ENCODE measurements at regions not wholly inside any gene's neighbourhood (a gene's known extent, or its start where the extent isn't known, plus 50 kb on each side); places are given as distances from the start of the nearest gene placed in this dataset.

GRCh38 chr11:81941998-81942397 is 791.7 kb downstream of the FAM181B start:
- no peak for TF ChIP-seq POLR2A (IDR thresholded peaks at IDR 0.05)
- no peak for TF ChIP-seq CTCF (IDR thresholded peaks at IDR 0.05)
- Histone ChIP-seq H3K4me3 (no peak overlapping the region), H3K27me3 (no peaks in the 10 kb centered on the region), H3K36me3 (replicated peaks in 1 of 2) (no peaks in the 10 kb centered on the region), H3K9me3 (replicated peaks in 1 of 3) (no peaks in the 10 kb centered on the region), H3K27ac (no peak overlapping the region), H3K4me1 (replicated peaks in 1 of 2) (no peaks in the 10 kb centered on the region)
- no peak for DNase-seq
- WGBS, 4 donors, result 33 to 53% (median 49%) methylated on average over 2 of the region's 2 CpGs
- intact Hi-C loops (cut with DNase I), result no loop called here

DNA sequence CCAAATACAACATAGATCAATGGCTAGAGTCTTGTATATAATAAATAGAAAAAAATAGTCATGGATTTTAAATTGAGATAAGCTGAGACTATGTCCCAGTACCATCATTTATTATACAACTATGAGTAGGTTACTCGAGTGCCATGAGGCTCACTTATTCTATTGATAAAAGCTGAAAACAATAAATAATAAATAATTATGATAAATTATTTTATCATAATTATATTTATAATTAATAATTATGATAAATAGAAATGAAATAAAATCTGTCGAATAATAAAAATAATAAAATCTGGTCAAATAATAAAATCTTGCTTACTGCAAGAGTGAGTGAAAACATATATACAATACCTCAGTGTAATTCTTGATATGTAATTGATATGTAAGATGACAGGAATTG is 801.4 kb downstream of the FAM181B start:
- no peaks in the 10 kb centered on the region for H3K4me1 ChIP-seq (replicated peaks in 1 of 2)
- no peak for TF ChIP-seq CTCF (IDR thresholded peaks at IDR 0.05)
- TF ChIP-seq POLR2A (IDR thresholded peaks at IDR 0.05), result no peak
- intact Hi-C loops (cut with DNase I), result no loop called here
- H3K27me3 ChIP-seq, result no peaks in the 10 kb centered on the region
- no peak overlapping the region for H3K4me3 ChIP-seq
- no peak for DNase-seq
- 83 to 92% (median 87%) methylated on average over 2 of the region's 2 CpGs for WGBS, 4 donors
- H3K27ac ChIP-seq, result no peak overlapping the region
- H3K9me3 ChIP-seq (replicated peaks in 1 of 3), result no peaks in the 10 kb centered on the region
- no peaks in the 10 kb centered on the region for H3K36me3 ChIP-seq (replicated peaks in 1 of 2)

- intact Hi-C loops (cut with DNase I), result no loop called here
- no peak overlapping the region for H3K27ac ChIP-seq
These were observed 813.5 kb downstream of the FAM181B start for GRCh38 chr11:81920205-81920604.

GRCh38 chr11:81916451-81916850 is 817.2 kb downstream of the FAM181B start:
- no peak overlapping the region for H3K27ac ChIP-seq
- no peaks in the 10 kb centered on the region for H3K9me3 ChIP-seq (replicated peaks in 1 of 3)
- no peaks in the 10 kb centered on the region for H3K36me3 ChIP-seq (replicated peaks in 1 of 2)
- H3K4me3 ChIP-seq, result no peak overlapping the region
- DNase-seq, result no peak
- H3K27me3 ChIP-seq, result no peaks in the 10 kb centered on the region
- H3K4me1 ChIP-seq (replicated peaks in 1 of 2), result no peaks in the 10 kb centered on the region
- TF ChIP-seq CTCF (IDR thresholded peaks at IDR 0.05), result no peak
- TF ChIP-seq POLR2A (IDR thresholded peaks at IDR 0.05), result no peak
- WGBS, 4 donors, result 77 to 100% (median 87%) methylated on average over 1 of the region's 1 CpG
- intact Hi-C loops (cut with DNase I), result no loop called here

More at GRCh38 chr11:81920205-81920604, 813.5 kb downstream of the FAM181B start:
- no peak for DNase-seq
- no peak overlapping the region for H3K4me3 ChIP-seq
- H3K4me1 ChIP-seq (replicated peaks in 1 of 2), result no peaks in the 10 kb centered on the region
- no peaks in the 10 kb centered on the region for H3K9me3 ChIP-seq (replicated peaks in 1 of 3)
- TF ChIP-seq CTCF (IDR thresholded peaks at IDR 0.05), result no peak
- no peak for TF ChIP-seq POLR2A (IDR thresholded peaks at IDR 0.05)
- H3K27me3 ChIP-seq, result no peaks in the 10 kb centered on the region
- no peaks in the 10 kb centered on the region for H3K36me3 ChIP-seq (replicated peaks in 1 of 2)

All from adrenal gland (tissue), 9 donors.